Activated CD4-positive, alpha-beta T cell treated with anti-CD3 and anti-CD28 coated beads, Interleukin-2, amount 50 U/mL, for 48 hours (primary cell): ENCODE measurements at regions not wholly inside any gene's neighbourhood (a gene's known extent, or its start where the extent isn't known, plus 50 kb on each side); places are given as distances from the start of the nearest gene placed in this dataset.

Source experiments
- DNase-seq, 2 experiments: peaks; one replicate each; pipeline ENCODE4 v3.0.0-alpha.2; 2020

DNA sequence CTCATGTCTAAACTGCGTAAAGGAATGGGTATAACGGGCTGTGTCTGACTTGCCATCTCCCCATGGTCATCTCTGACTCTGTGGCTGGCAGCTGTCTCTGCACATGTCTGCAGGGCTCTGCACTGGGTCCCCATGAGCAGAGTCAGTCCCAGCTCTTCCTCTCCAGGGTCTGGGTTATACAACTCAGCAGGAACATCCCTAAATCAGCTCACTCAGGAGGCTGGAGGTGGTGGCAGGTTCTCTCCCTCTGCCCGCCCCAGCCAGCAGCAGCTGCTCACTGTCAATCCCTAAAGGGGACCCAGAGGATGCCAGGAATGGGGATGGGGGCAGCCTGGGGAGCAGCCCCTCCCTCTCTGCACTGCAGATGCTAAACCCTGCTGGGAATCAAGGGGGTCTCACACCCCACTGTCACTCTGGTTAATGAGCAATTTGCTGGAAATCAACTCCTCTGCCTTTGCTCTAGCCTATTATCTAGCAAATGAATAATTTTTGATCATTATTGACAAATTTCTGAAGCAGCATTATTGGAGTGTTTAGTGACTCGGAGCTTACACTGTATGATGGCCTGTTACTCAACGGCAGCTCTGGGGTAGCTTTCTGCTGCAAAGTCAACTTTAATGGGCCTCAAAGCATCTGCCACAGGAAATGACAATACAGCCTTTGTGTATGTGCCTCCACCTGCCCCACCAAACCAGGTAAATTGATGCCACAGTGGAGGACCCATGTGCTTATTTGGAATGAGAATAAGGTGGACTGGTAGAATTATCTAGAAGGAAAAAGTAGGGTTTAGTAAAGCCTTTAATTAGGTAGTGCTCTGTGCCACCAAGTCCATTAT lies 55.7 kb upstream of the SHANK2 start:
- DNase-seq: no peak

DNA sequence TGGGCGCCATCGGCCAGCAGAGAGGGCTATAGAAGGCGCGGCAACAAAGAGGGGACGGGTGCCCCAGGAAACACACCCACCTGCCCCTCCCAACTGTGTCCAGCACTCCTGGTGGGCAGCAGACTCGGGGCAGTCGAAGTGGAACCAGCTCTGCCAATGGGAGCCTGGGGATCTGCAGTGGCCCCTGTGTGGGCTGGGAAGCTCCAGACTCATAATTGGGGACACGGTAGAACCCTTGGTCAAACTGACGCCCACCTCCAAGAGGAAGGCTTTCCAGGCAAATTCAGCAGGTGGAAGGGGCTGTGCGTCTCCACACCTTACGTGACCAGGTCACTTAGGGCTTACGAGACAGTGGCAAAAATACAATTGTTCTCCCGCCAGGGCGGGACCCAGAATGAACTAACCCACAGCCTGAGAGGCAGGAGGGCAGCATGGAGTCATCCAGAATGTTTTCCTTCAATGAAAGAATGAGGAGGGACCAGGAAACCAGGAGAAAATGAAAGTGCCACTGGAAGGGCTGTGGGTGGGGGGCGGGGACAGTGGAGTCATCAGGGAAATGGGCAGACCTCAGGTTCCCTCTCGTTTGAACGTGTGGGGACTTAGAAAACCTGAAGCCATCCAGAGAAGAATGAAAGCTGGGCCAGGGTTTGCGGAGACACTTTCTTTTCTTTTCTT lies 53.2 kb upstream of the SHANK2 start:
- DNase-seq: no peak

DNA sequence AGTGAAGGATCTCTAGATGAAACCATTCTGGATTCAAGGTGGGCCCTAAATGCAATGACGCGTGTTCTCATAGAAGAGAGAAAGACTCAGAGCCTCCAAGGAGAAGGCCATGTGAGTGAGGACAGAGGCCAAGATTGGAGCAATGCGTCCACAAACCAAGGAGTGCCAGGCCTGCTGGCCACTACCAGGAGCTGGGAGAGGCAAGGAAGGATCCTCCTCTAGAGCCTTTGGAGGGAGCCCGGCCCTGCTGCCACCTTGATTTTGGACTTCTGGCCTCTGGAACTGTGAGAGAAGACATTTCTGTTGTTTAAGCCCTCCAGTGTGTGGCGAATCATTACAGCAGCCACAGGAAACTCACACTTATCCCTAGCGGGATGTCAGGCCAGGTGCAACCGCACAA lies 52.7 kb upstream of the SHANK2 start:
- no peak for DNase-seq

DNA sequence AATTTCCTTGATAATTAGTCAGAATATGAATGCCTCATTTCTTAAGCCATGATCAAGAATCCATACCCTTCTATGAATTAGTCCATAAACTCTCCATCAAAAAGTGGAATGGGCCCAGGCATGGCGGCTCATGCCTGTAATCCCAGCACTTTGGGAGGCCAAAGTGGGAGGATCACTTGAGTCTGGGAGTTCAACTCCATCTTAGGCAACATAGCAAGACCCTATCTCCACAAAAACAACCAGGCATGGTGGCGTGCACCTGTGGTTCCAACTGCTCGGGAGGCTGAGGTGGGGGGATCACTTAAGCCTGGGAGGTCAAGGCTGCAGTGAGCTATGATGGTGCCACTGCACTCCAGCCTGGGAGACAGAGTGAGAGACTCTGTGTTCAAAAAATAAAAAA lies 52.1 kb upstream of the SHANK2 start:
- no peak for DNase-seq

DNA sequence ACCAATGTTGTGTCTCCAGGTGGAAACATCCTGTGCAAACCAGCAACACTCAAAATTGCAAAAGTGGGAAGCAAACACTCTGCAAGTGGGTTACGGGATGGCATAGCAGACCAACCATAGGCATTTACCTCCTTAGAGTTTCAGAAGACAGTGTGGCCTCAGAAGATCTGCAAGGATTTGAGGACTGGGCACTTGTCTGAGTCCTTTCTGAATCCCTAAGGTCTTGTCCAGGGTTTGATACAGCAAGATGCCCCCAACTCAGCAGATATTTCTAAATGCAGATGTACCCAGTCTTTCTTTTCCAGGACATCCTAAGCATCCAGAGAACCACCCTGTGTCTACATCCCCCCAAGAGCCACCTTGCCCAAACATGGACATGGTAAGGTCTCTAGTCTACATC lies 51.7 kb upstream of the SHANK2 start:
- DNase-seq: no peak

DNA sequence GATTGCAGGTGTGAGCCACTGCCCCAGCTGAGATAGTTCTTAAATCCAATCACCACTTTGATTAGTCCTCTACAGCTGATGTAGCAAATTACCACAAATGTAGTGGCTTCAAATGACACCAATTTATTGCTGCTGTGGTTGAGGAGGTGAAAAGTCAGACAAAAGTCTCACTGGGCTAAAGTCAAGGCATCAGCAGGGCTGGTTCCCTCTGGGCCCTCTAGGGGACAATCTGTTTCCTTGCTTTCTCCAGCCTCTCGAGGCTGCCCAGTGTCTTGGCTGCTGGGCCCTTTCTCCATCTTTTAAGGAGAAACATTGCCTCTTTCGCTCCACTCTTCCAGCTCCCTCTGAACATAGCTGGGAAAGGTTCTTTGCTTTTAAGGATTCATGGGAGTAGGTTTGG lies 50.5 kb upstream of the SHANK2 start:
- no peak for DNase-seq

DNA sequence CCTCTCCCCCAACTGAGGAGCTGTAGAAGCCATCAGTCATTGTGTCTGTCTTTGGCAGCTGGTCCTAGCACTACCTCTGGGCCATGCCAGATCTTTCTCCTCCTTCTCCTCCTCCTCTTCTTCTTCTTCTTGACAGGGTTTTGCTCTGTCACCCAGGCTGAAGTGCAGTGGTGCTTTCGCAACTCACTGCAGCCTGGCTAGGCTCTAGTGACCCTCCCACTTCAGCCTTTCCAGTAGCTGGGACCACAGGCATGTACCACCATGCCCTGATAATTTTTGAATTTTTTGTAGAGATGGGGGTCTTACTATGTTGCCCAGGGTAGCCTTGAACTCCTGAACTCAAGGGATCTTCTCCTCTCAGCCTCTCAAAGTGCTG lies 50.1 kb upstream of the SHANK2 start:
- DNase-seq: no peak
